DND-41 (cell line): ENCODE measurements at regions not wholly inside any gene's neighbourhood (a gene's known extent, or its start where the extent isn't known, plus 50 kb on each side); places are given as distances from the start of the nearest gene placed in this dataset.

Experiments used
- ATAC-seq: fragments of 200-7000 bp; cut with Tn5 transposase; 3 replicates; pipeline ENCODE4 v1.9.1; 2021; ENCODE audit warnings: low read depth; ENCODE audit not compliant: insufficient read depth
- DNase-seq: peaks from one replicate; pipeline ENCODE4 v3.0.0-alpha.2; 2020
- H2AFZ ChIP-seq: 2 replicates; pipeline ENCODE4 v1.6.0; 2012; ENCODE audit warnings: low read depth, low read length
- H3K27ac ChIP-seq: 2 replicates; pipeline ENCODE4 v1.5.1; 2012; ENCODE audit warnings: low read length, inconsistent platforms
- H3K27me3 ChIP-seq: fragments of 200-600 bp; sonication (generic); 2 replicates; pipeline ENCODE4 v1.6.0; 2012; ENCODE audit warnings: low read length, mild to moderate bottlenecking, inconsistent platforms; ENCODE audit not compliant: insufficient read depth, poor library complexity
- H3K36me3 ChIP-seq: 2 replicates; pipeline ENCODE4 v1.5.1; 2012; ENCODE audit warnings: low read length, inconsistent platforms; ENCODE audit not compliant: insufficient read depth
- H3K4me1 ChIP-seq: 2 replicates; pipeline ENCODE4 v1.5.1; 2012; ENCODE audit warnings: mild to moderate bottlenecking, low read length; ENCODE audit not compliant: insufficient read depth
- H3K4me2 ChIP-seq: 2 replicates; pipeline ENCODE4 v1.6.0; 2012; ENCODE audit warnings: mild to moderate bottlenecking, moderate library complexity, low read length, inconsistent platforms; ENCODE audit not compliant: insufficient read depth
- H3K4me3 ChIP-seq, 2 experiments: fragments of 200-600 bp in 1 of 2; shearing (Covaris generic) in 1 of 2; 2 replicates each; pipeline ENCODE4 v1.5.1; 2012 to 2016; ENCODE audit warnings: inconsistent platforms in 2 of 2, low read length in 2 of 2, mild to moderate bottlenecking in 2 of 2, low read depth in 1 of 2, moderate library complexity in 1 of 2
- H3K79me2 ChIP-seq: 2 replicates; pipeline ENCODE4 v1.6.0; 2012; ENCODE audit warnings: low read length, inconsistent platforms; ENCODE audit not compliant: insufficient read depth
- H3K9ac ChIP-seq: 2 replicates; pipeline ENCODE4 v1.6.0; 2012; ENCODE audit warnings: low read depth, mild to moderate bottlenecking, inconsistent platforms, low read length, moderate library complexity
- H3K9me3 ChIP-seq: 2 replicates; pipeline ENCODE4 v1.5.1; 2012; ENCODE audit warnings: low read length, moderate library complexity, mild to moderate bottlenecking, inconsistent platforms; ENCODE audit not compliant: insufficient read depth, severe bottlenecking
- H4K20me1 ChIP-seq: 2 replicates; pipeline ENCODE4 v1.6.0; 2012; ENCODE audit warnings: low read length; ENCODE audit not compliant: insufficient read depth
- CTCF ChIP-seq: IDR thresholded peaks from 2 replicates; pipeline ENCODE4 v1.5.1; 2012; ENCODE audit warnings: borderline replicate concordance, low read length, moderate library complexity, mild to moderate bottlenecking; ENCODE audit not compliant: poor library complexity, severe bottlenecking; ENCODE audit errors: extremely low read depth
- EZH2 ChIP-seq: IDR thresholded peaks from 3 replicates; pipeline ENCODE4 v1.6.1; 2012; ENCODE audit warnings: borderline replicate concordance, low read depth, mild to moderate bottlenecking, moderate library complexity, low read length, inconsistent platforms; ENCODE audit not compliant: severe bottlenecking

- no peaks in the 10 kb centered on the region for H3K9me3 ChIP-seq
- H3K4me1 ChIP-seq, result no peaks in the 10 kb centered on the region
- no peaks in the 10 kb centered on the region for H3K36me3 ChIP-seq
- no peak for DNase-seq
- no peak for ATAC-seq
- H3K27ac ChIP-seq, result no peak overlapping the region
- no peak overlapping the region for H3K4me3 ChIP-seq
- H3K79me2 ChIP-seq, result no peaks in the 10 kb centered on the region
- H3K4me2 ChIP-seq, result no peak overlapping the region
- H2AFZ ChIP-seq, result no peak overlapping the region
- TF ChIP-seq EZH2 (no peak), CTCF (no peak)
- no peak overlapping the region for H3K9ac ChIP-seq
- no peaks in the 10 kb centered on the region for H4K20me1 ChIP-seq
- no peaks in the 10 kb centered on the region for H3K27me3 ChIP-seq
Measured at GRCh38 chr7:97503367-97504094, 228.4 kb upstream of the TAC1 start.

DNA sequence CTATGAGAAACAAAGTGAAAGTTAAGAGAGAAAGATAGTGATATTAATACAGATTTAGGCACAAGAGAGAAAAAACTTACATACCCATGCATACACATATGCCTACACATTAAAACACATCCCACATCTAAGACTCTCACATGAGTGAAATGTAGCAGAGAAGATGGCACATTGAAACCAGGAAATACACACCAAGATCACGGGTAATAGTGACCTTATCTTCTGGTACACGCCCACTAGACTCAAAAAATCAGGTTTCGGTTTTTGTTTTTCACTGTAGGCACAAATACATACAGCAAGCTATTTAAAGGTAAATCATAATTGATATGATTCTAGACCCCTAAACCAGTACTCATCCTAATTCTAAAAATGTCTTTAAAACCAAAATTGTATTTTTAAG is 225.2 kb upstream of the TAC1 start:
- Histone ChIP-seq H3K27me3 (no peaks in the 10 kb centered on the region), H3K9ac (no peak overlapping the region), H3K4me3 (no peak overlapping the region), H3K4me2 (no peak overlapping the region), H3K9me3 (no peaks in the 10 kb centered on the region), H3K79me2 (no peaks in the 10 kb centered on the region), H4K20me1 (no peaks in the 10 kb centered on the region), H3K27ac (no peak overlapping the region), H3K36me3 (no peaks in the 10 kb centered on the region), H2AFZ (no peak overlapping the region), H3K4me1 (no peaks in the 10 kb centered on the region)
- no peak for ATAC-seq
- TF ChIP-seq EZH2, result no peak
- TF ChIP-seq CTCF, result no peak
- no peak for DNase-seq

GRCh38 chr7:97512441-97513207 is 219.3 kb upstream of the TAC1 start:
- Histone ChIP-seq H3K79me2 (no peaks in the 10 kb centered on the region), H3K4me3 (no peak overlapping the region), H3K9ac (no peak overlapping the region), H3K27me3 (no peaks in the 10 kb centered on the region), H3K9me3 (no peaks in the 10 kb centered on the region), H3K36me3 (no peaks in the 10 kb centered on the region), H2AFZ (no peak overlapping the region), H4K20me1 (no peaks in the 10 kb centered on the region), H3K27ac (no peak overlapping the region), H3K4me1 (no peaks in the 10 kb centered on the region), H3K4me2 (no peak overlapping the region)
- no peak for DNase-seq
- no peak for ATAC-seq
- TF ChIP-seq EZH2, result no peak
- TF ChIP-seq CTCF, result no peak
